ENCODE measurements at regions not wholly inside any gene's neighbourhood (a gene's known extent, or its start where the extent isn't known, plus 50 kb on each side); places are given as distances from the start of the nearest gene placed in this dataset.

- Histone ChIP-seq H3K9me3 (ENCODE audit: control insufficient read depth in 1 of 2, insufficient read depth in 1 of 2, low read length in 2 of 2) (no peaks in the 10 kb centered on the region), H3K4me3 (ENCODE audit: low read length) (no peak overlapping the region), H3K27me3 (ENCODE audit: control insufficient read depth in 1 of 2, insufficient read depth in 2 of 2, low read length in 2 of 2) (no peaks in the 10 kb centered on the region), H3K36me3 (ENCODE audit: insufficient read depth, low read length) (no peaks in the 10 kb centered on the region), H3K4me1 (ENCODE audit: insufficient read depth, low read length) (no peaks in the 10 kb centered on the region), H3K27ac (ENCODE audit: low read depth in 1 of 2, low read length in 2 of 2) (no peak overlapping the region)
- DNase-seq = no peak
- H3K9me3 Mint-ChIP-seq = peaks cover 10% of the 10 kb centered on the region
- no peak overlapping the region for H3K27ac Mint-ChIP-seq
- no peak for TF ChIP-seq CTCF (IDR thresholded peaks at IDR 0.05)
- no peak for ATAC-seq (ENCODE audit: poor library complexity)
- H3K4me1 Mint-ChIP-seq (ENCODE audit: low read depth) = no peaks in the 10 kb centered on the region
- ChIA-PET POLR2A (no interaction called here), CTCF (no interaction called here)
- intact Hi-C loops (cut with DNase I, micrococcal nuclease) = no loop called here
- H3K4me3 Mint-ChIP-seq = no peak overlapping the region
- H3K27me3 Mint-ChIP-seq = no peaks in the 10 kb centered on the region
- H3K36me3 Mint-ChIP-seq (ENCODE audit: low read depth) = no peaks in the 10 kb centered on the region
Observed at GRCh38 chr6:78345882-78346281, 521.5 kb upstream of the IRAK1BP1 start.

- Histone ChIP-seq H3K27me3 (ENCODE audit: control insufficient read depth in 1 of 2, insufficient read depth in 2 of 2, low read length in 2 of 2) (no peaks in the 10 kb centered on the region), H3K4me1 (ENCODE audit: insufficient read depth, low read length) (no peaks in the 10 kb centered on the region), H3K4me3 (ENCODE audit: low read length) (no peak overlapping the region), H3K27ac (ENCODE audit: low read depth in 1 of 2, low read length in 2 of 2) (no peak overlapping the region), H3K9me3 (ENCODE audit: control insufficient read depth in 1 of 2, insufficient read depth in 1 of 2, low read length in 2 of 2) (no peaks in the 10 kb centered on the region), H3K36me3 (ENCODE audit: insufficient read depth, low read length) (no peaks in the 10 kb centered on the region)
- no peaks in the 10 kb centered on the region for H3K27me3 Mint-ChIP-seq
- no peak overlapping the region for H3K4me3 Mint-ChIP-seq
- no peaks in the 10 kb centered on the region for H3K4me1 Mint-ChIP-seq (ENCODE audit: low read depth)
- no peak for ATAC-seq (ENCODE audit: poor library complexity)
- peaks cover 10% of the 10 kb centered on the region for H3K9me3 Mint-ChIP-seq
- DNase-seq = no peak
- no peaks in the 10 kb centered on the region for H3K36me3 Mint-ChIP-seq (ENCODE audit: low read depth)
- TF ChIP-seq CTCF (IDR thresholded peaks at IDR 0.05) = no peak
- H3K27ac Mint-ChIP-seq = no peak overlapping the region
- POLR2A ChIA-PET = no interaction called here
- CTCF ChIA-PET = no interaction called here
- intact Hi-C loops (cut with DNase I, micrococcal nuclease) = no loop called here
Observed at GRCh38 chr6:78347191-78347916, 520.0 kb upstream of the IRAK1BP1 start.

GRCh38 chr6:78353040-78353439 is 514.3 kb upstream of the IRAK1BP1 start:
- H3K4me1 Mint-ChIP-seq (ENCODE audit: low read depth) = no peaks in the 10 kb centered on the region
- Histone ChIP-seq H3K36me3 (ENCODE audit: insufficient read depth, low read length) (no peaks in the 10 kb centered on the region), H3K4me3 (ENCODE audit: low read length) (no peak overlapping the region), H3K27ac (ENCODE audit: low read depth in 1 of 2, low read length in 2 of 2) (no peak overlapping the region), H3K9me3 (ENCODE audit: control insufficient read depth in 1 of 2, insufficient read depth in 1 of 2, low read length in 2 of 2) (no peaks in the 10 kb centered on the region), H3K4me1 (ENCODE audit: insufficient read depth, low read length) (no peaks in the 10 kb centered on the region), H3K27me3 (ENCODE audit: control insufficient read depth in 1 of 2, insufficient read depth in 2 of 2, low read length in 2 of 2) (no peaks in the 10 kb centered on the region)
- no peaks in the 10 kb centered on the region for H3K27me3 Mint-ChIP-seq
- CTCF ChIA-PET = no interaction called here
- POLR2A ChIA-PET = no interaction called here
- no peak for TF ChIP-seq CTCF (IDR thresholded peaks at IDR 0.05)
- intact Hi-C loops (cut with DNase I, micrococcal nuclease) = no loop called here
- H3K27ac Mint-ChIP-seq = no peak overlapping the region
- ATAC-seq (ENCODE audit: poor library complexity) (no peak), DNase-seq (no peak)
- no peaks in the 10 kb centered on the region for H3K36me3 Mint-ChIP-seq (ENCODE audit: low read depth)
- no peak overlapping the region for H3K4me3 Mint-ChIP-seq
- H3K9me3 Mint-ChIP-seq = peaks cover 4% of the 10 kb centered on the region

Data from CD4-positive, alpha-beta T cell (primary cell).